K562 (cell line): ENCODE measurements at regions not wholly inside any gene's neighbourhood (a gene's known extent, or its start where the extent isn't known, plus 50 kb on each side); places are given as distances from the start of the nearest gene placed in this dataset.

Experiments
- CBX8 ChIP-seq: fragments of 200-600 bp; sonication (generic); IDR thresholded peaks from 2 replicates; pipeline ENCODE4 v1.6.1; 2012; ENCODE audit warnings: borderline replicate concordance, mixed run types, low read depth, mild to moderate bottlenecking, moderate library complexity, mixed read lengths, low read length, control low read depth, inconsistent platforms; ENCODE audit not compliant: poor library complexity, severe bottlenecking; ENCODE audit errors: extremely low read depth
- CLOCK ChIP-seq: fragments of 250-450 bp; sonication (Bioruptor Pico); IDR thresholded peaks from 2 replicates; pipeline ENCODE4 v1.4.0; 2020; ENCODE audit warnings: mild to moderate bottlenecking, moderate library complexity, borderline replicate concordance
- RBM22 ChIP-seq: fragments of 200-400 bp; formaldehyde crosslinking; IDR thresholded peaks from 2 replicates; pipeline ENCODE4 v1.6.1; 2018; ENCODE audit warnings: low read length, low read depth; ENCODE audit not compliant: poor library complexity, severe bottlenecking
- TARDBP ChIP-seq: fragments of 450-650 bp; IDR thresholded peaks from 2 replicates; pipeline ENCODE4 v1.6.1; 2016
- ZNF146 ChIP-seq: IDR thresholded peaks from one replicate; pipeline ENCODE4 v1.6.1; 2018; ENCODE audit warnings: missing compliant biosample characterization; ENCODE audit not compliant: unreplicated experiment

GRCh38 chr2:9109871-9110270 lies 96.7 kb upstream of the ASAP2 start:
- TF ChIP-seq TARDBP: no peak
- no peak for TF ChIP-seq RBM22
- TF ChIP-seq ZNF146 (CRISPR knock-in tag): no peak
- TF ChIP-seq CLOCK (CRISPR knock-in tag): no peak
- TF ChIP-seq CBX8: no peak
